Testis (tissue), 2 donors: ENCODE measurements at regions not wholly inside any gene's neighbourhood (a gene's known extent, or its start where the extent isn't known, plus 50 kb on each side); places are given as distances from the start of the nearest gene placed in this dataset.

Experiments
- POLR2A ChIP-seq: fragments of 450-650 bp; IDR thresholded peaks from one replicate; pipeline ENCODE4 v1.6.1; 2017; ENCODE audit warnings: antibody characterized with exemption, mild to moderate bottlenecking, moderate library complexity
- TF ChIP-seq, protein P1 (sequence below), 3 experiments: fragments of 450-650 bp in 2 of 3; fragments of 200-600 bp in 1 of 3; sonication (generic) in 1 of 3; IDR thresholded peaks; one replicate each; pipeline ENCODE4 v1.5.1; 2016 to 2019; ENCODE audit warnings: antibody characterized with exemption in 3 of 3, mild to moderate bottlenecking in 2 of 3, moderate library complexity in 1 of 3

DNA sequence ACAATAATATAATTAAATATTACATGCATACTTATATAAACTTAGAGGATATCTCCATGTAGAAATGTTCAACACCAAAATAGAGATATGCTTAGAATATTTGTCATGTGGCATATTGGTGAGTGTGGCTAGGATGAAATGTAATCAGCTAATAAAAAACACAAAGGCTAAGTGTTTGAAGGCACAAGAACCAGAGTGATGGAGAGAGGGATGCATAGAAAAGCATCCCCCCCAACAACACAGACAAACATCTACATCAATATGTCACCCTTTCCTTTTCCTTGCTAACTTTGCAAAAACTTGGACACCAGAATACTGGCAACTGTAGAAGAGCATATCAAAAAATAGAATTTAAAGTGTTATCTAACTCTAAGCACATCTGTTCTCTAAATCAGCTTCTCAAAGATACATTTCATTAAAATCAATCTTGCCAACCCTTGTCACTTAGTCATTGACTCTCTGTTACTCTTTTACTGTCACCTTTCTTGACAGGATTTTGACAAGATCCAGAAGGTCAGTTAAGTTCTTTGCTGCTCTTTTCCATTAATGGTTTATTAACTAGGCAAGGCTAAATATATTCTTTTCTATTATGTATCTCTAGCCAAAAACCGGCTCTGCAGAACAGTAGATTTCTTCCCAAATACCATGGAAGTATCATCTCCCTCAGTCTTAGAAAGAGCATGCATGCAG lies 695.9 kb downstream of the OTOL1 start:
- TF ChIP-seq, protein P1, sequence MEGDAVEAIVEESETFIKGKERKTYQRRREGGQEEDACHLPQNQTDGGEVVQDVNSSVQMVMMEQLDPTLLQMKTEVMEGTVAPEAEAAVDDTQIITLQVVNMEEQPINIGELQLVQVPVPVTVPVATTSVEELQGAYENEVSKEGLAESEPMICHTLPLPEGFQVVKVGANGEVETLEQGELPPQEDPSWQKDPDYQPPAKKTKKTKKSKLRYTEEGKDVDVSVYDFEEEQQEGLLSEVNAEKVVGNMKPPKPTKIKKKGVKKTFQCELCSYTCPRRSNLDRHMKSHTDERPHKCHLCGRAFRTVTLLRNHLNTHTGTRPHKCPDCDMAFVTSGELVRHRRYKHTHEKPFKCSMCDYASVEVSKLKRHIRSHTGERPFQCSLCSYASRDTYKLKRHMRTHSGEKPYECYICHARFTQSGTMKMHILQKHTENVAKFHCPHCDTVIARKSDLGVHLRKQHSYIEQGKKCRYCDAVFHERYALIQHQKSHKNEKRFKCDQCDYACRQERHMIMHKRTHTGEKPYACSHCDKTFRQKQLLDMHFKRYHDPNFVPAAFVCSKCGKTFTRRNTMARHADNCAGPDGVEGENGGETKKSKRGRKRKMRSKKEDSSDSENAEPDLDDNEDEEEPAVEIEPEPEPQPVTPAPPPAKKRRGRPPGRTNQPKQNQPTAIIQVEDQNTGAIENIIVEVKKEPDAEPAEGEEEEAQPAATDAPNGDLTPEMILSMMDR (IDR thresholded peaks at IDR 0.05), result no peak
- TF ChIP-seq POLR2A, result no peak
